RKO (cell line): ENCODE measurements at regions not wholly inside any gene's neighbourhood (a gene's known extent, or its start where the extent isn't known, plus 50 kb on each side); places are given as distances from the start of the nearest gene placed in this dataset.
A peak's percentile ranks its signal among the peaks of the same experiment; 100 is the strongest.

Source experiments
- DNase-seq: peaks from one replicate; pipeline ENCODE4 v3.0.0-alpha.2; 2016; ENCODE audit warnings: low spot score

GRCh38 chr21:25422610-25423608 is 184.4 kb downstream of the MRPL39 start:
- no peak for DNase-seq

DNA sequence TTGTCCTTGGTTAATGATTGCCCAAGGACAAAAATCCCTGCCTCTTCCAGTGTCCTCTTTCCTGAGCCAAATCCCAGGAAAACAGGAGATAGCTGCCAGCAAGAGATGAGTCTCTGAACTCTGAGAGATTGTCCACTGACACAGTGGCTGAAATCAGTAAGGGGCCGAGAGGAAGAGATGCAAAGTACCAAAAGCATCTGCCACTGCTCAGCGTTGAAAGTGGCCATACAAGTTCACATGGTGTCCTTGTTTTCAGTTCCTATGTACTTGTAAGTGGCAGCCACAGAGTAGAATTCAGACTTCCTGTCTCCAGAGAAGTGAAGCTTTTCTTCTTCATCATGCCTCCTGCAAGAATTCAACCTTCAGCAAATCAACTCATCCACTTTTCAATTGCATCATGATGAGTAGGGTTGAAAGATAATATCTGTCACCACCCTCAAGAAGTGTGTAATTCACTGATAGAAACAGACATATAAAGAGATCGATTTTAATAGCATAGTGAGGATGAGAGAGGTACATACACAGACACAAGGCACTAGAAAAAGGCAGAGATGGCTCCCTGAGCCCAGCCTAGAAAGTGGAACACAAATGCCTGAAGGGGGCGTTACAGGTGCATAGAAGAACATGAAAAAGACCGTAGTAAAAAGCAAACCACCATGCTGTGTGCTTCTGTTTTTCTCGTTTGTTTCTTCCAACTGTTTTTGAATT is 185.8 kb downstream of the MRPL39 start:
- DNase-seq: peak; percentile 6

DNA sequence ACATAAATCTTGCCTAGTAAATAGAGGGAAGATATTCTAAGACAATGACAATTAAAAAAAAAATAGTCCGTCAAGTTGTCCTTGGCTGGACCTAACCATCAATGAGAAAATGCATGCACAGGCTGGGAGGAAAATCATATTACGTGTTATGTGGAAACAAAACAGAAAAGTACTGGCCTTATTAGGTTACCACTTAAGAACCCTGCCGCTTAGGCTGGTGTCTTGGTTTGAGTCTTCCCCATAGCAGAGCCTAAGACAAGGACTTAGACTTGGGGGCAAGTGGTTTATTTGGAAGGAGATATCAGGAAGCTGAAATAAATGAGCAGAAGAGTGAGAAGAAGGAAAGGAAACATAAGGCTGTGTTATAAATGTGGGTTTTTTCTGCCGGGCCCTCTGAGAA is 186.4 kb downstream of the MRPL39 start:
- no peak for DNase-seq

DNA sequence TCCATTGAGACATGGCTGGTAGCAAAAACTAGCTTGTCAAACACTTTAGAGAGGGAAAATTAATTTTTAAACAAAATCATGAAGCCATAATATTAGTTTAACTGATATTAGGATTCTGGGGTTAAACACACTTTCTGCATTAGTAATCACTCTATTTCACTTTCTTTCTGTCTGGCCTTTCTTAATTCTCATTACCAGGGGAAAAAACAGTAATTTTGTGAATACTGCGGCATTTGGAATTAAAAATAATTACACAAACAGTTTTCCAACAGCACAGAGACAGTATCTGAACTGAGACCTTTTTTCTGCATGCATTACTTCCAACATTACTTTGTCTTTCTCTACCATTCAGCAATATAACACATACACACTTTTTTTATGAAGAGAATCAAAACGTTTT is 190.6 kb downstream of the MRPL39 start:
- no peak for DNase-seq

DNA sequence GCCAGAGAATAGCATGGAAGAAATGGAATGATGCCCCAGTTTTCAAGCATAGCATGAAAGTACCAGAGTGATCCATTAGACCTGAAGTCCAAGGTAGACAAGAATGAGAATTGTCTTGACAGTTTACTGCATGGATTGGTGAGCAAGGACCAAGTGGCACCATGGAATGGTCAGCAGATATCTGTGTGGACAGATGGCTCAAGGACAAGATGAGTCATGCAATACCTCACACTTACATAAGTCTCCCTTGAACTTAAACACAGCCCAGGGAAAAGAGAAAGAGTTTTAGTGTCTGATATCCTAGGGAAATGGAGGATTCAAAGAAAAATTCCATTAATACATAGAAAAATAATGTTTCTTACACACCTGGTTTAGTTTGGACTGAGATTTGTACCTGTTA is 195.2 kb downstream of the MRPL39 start:
- DNase-seq: peak; percentile 7

DNA sequence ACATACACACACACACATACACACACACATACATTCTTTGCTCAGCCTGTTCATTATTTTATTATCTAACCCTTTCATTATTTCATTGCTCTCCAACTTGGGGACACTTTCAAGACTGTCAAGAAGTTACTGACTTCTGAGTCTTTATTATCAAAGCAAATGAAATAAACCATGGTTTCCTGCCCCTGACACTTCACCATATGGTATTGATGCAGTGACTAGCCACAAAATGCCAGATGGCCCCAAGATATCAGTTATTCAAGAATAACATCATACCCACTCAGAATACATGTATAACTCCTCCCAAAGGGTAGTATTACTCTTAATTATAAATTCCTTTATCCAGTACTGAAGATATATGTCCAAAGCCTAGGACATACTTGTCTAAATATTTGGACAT is 197.3 kb downstream of the MRPL39 start:
- DNase-seq: no peak

DNA sequence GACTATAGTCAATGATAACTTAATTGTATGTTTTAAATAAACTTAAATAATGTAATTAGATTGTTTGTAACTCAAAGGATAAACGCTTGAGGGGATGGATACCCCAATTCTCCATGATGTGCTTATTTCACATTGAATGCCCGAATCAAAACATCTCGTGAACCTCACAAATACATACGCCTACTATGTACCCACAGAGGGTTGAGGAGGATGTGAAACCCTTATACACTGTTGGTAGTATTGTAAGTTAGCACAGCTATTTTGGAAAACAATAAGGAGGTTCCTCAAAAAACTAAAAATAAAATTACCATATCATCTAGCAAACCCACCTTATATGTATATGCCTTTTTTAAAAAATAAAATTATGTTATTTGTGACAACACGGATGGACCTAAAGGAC is 198.6 kb downstream of the MRPL39 start:
- DNase-seq: no peak

DNA sequence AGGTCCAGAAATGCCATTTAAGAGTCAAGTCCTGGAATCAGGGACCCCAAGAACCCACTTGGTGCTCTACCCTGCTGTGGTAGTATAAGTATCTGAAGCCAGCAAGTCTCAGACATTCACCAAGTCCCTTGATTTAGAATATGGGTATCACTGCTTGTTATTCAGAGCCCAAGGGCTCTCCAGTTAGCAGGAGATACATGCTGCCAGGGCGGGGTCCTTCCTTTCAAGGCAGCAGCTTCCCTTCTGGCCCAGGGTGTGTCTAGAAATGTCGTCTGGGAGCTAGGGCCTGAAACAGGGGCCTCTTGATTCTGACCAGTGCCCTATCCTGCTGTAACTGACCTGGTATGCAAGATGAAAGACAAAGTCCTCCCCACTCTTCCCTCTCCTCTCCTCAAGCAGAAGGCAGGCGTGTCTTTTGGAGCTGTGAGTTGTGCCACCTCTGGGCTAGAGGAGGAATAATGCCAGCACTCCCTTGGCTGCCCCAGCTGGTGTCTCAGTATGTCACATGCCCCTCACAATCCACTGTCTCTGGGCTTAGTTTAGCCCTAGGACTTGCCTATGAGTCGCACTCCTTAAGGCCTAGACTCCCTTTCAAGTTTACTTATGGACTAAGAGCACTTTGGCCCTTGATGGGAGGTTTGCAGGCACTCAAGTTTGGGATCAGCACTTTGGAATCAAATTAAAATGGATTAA is 200.2 kb downstream of the MRPL39 start:
- DNase-seq: no peak

DNA sequence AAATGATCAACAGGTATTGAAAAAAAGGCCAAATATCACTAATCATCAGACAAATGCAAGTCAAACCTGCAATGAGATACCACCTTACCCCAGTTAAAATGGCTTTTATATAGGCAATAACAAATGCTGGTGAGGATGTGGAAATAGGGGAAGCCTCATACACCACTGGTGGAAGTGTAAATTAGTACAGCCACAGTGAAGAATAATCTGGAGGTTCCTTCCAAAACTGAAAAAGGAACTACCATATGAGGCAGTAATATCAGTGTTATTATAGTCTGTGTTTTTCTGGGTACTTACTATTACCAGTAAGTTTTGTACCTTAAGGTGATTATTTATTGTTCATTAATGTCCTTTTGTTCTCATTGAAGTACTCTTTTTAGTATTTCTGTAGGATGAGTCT is 201.3 kb downstream of the MRPL39 start:
- DNase-seq: no peak

GRCh38 chr21:25402134-25402961 is 204.9 kb downstream of the MRPL39 start:
- DNase-seq: no peak

GRCh38 chr21:25400427-25400826 is 206.9 kb downstream of the MRPL39 start:
- no peak for DNase-seq

DNA sequence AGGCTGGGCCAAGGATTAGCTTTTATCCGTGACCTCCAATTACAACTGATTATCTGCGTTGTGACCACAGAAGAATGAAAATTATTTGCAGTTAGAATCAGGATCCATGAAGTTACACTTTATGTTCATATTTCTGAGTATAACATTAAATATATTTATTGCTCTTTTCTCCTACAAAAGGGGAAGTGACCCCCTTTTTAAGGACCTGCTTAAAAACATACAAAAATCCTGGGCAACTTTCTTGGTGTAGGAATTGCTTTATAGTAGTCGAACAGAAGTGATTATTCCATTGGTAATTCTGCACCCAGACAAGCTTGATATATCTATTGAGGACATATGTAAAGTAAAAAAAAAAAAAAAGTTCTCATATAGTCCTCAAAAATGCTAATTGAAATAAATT is 208.7 kb downstream of the MRPL39 start:
- no peak for DNase-seq

DNA sequence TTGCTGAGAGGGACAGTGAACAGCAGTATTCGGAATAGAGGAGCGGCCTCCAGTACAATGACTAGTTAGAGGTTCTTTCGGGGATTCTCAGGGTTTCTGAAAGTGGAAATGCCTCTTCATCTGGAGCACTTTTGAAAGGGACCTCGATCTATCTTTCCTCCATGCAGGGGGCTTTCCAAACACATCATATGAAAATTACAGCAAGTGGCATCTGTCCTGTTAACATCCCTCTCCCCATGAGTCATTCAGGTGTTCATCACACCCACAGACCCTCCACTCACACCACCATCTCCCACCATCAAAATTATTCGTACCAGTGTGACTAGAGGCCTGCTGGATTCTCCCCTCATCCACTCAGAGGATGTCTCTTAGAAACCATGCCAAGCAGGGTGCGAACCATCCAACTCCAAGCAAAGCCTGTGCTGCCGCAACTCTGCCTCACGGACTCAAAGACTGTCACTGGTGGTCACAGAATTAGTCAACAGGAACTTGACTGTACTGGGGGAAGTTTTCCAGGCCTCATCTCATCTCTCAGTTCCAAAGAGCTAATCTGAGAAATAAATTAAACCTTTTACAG is 211.1 kb downstream of the MRPL39 start:
- no peak for DNase-seq

DNA sequence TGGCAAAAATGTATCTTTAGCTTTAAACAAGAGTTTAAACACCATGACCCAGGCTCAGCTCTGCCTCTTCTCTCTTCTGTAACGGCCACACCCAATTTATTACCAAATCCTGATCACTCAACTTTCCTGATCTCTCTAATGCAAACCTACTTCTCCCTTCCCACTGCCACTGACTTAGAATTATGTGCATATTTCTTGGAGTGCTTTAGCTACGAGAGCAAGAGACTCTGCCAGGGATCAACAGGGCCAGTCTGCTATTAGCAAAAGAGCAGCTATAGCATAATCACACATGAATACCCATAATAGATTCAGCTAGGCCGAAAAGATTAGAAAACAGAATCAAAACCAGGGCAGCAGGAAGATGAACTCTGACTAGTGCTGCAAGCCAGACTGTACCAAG is 215.5 kb downstream of the MRPL39 start:
- no peak for DNase-seq

- no peak for DNase-seq
Observed at GRCh38 chr21:25390701-25391100, 216.6 kb downstream of the MRPL39 start.

GRCh38 chr21:25387665-25388064 is 219.6 kb downstream of the MRPL39 start:
- DNase-seq: no peak

GRCh38 chr21:25385911-25386474 is 221.3 kb downstream of the MRPL39 start:
- peak; percentile 81 for DNase-seq

DNA sequence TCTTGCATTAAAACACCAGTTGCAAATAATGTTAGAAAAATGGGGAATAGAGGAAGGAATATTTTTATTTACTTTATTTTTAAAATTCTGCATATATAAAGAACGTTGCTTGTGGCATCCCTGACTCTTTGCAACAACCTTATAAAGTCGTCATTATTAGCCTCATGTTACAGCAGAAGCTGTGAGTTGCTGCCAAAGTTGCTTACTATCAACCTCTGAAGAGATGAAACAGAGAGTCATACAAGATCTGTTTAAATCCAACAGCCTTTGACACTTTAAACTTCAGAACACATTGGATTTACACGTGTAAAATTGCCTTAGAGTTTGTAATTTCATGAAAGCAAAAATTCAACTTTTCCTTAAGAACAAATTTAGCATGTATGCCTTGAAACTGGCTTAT is 221.9 kb downstream of the MRPL39 start:
- DNase-seq: no peak

DNA sequence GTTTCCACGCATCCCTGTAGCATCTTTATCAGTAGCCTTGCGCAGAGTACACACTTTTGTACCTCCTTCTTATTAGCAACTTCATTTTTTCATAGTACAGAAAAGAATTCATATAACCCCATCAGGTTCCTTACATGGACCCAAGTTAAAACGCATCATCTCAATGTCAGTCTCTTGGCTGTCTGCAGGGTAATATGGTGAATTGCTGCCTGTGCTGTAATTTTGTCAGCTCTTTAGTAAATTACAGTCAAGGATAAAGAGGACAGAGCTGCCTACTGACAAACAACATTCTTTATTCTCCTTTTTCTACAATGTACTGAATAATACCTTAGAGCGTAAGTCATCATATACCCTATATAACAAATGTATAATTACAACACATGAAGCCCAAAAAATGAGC is 222.5 kb downstream of the MRPL39 start:
- DNase-seq: no peak

- no peak for DNase-seq
Observed at GRCh38 chr21:25383545-25383944, 223.7 kb downstream of the MRPL39 start.

DNA sequence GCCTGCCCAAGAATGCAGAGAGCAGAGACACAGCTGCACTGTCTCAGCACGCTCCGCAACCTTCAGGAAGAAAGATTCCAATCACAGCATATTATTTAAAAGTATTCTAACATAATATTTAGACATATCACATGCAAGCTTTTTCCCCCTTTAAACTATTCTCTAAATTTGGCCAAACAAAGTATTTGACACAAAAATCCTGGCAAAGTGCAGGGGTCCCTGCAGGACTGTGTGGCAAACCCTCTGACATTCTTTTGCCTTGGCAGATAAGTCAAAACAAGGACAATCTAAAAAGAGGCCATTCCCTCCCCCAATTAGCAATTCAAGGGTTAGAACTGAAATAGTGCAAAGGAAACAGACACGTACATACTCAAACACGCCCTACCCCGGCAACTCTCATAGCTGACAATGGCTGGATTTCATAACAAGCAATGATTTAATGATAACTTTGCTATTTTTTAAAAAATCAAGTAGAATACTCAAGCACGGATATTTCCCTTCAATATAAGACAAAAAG is 225.3 kb downstream of the MRPL39 start:
- no peak for DNase-seq
